C4-2B (cell line): ENCODE measurements at regions not wholly inside any gene's neighbourhood (a gene's known extent, or its start where the extent isn't known, plus 50 kb on each side); places are given as distances from the start of the nearest gene placed in this dataset.

Source experiments
- ZFX ChIP-seq: fragments of 450-650 bp; IDR thresholded peaks from 2 replicates; pipeline ENCODE4 v1.6.1; 2017
- TF ChIP-seq, protein P1 (sequence below): fragments of 450-650 bp; conservative IDR thresholded peaks from 2 replicates; pipeline ENCODE4 v1.5.1; 2017; ENCODE audit warnings: mild to moderate bottlenecking

DNA sequence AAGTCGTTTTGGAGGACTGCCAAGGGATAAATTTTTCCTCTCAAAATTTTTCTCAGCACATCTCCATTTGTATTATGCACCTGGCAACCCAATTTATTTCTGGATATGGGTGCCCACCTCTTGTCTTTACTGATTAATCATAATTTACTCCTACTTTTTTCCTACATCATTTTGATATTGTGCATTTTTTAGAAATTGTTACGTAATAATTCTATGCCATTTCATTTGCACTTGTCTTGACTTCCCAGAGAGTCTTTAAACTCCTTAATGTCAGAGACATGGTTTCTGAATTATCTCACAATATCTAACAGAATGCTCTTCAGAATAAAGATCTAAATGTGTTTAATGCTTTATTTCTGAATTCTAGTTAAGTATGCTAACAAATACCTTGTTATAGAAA is 113.1 kb downstream of the TMTC3 start:
- TF ChIP-seq, protein P1, sequence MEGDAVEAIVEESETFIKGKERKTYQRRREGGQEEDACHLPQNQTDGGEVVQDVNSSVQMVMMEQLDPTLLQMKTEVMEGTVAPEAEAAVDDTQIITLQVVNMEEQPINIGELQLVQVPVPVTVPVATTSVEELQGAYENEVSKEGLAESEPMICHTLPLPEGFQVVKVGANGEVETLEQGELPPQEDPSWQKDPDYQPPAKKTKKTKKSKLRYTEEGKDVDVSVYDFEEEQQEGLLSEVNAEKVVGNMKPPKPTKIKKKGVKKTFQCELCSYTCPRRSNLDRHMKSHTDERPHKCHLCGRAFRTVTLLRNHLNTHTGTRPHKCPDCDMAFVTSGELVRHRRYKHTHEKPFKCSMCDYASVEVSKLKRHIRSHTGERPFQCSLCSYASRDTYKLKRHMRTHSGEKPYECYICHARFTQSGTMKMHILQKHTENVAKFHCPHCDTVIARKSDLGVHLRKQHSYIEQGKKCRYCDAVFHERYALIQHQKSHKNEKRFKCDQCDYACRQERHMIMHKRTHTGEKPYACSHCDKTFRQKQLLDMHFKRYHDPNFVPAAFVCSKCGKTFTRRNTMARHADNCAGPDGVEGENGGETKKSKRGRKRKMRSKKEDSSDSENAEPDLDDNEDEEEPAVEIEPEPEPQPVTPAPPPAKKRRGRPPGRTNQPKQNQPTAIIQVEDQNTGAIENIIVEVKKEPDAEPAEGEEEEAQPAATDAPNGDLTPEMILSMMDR: no peak
- no peak for TF ChIP-seq ZFX
